PC-9 (cell line): ENCODE measurements at regions not wholly inside any gene's neighbourhood (a gene's known extent, or its start where the extent isn't known, plus 50 kb on each side); places are given as distances from the start of the nearest gene placed in this dataset.

Source experiments
- BruUV-seq: library from RNA; stranded (reverse); fragments of 400-500 nt; replicated peaks from 2 replicates; lab custom pipeline; 2021; lab: Mats Ljungman, UMichigan
- CTCF ChIA-PET: fragments of 300-600 bp; sonication (Branson Sonifier 250); formaldehyde crosslinking; loops from one replicate; lab custom pipeline; 2022; ENCODE audit warnings: antibody characterized with exemption; lab: Charles Lee
- POLR2A ChIA-PET: fragments of 300-600 bp; sonication (Branson Sonifier 250); formaldehyde crosslinking; loops from one replicate; lab custom pipeline; 2022; ENCODE audit warnings: antibody characterized with exemption; ENCODE audit not compliant: unreplicated experiment; lab: Charles Lee
- DNase-seq, 2 experiments: peaks; one replicate each; pipeline versions ENCODE4 v3.0.0 to v3.0.0-alpha.2; 2015 to 2022; ENCODE audit warnings: mixed read lengths in 1 of 2
- H2AFZ ChIP-seq: fragments of 200-600 bp; sonication (generic); 2 replicates; pipeline ENCODE4 v1.8.1; 2017; ENCODE audit warnings: antibody characterized with exemption
- H3F3A ChIP-seq: fragments of 200-600 bp; sonication (generic); 2 replicates; pipeline ENCODE4 v1.8.1; 2017; ENCODE audit warnings: antibody characterized with exemption, mild to moderate bottlenecking, low read depth; ENCODE audit not compliant: insufficient read depth
- H3K27ac ChIP-seq: fragments of 200-600 bp; sonication (generic); 2 replicates; pipeline ENCODE4 v1.6.1; 2016; ENCODE audit warnings: mixed run types
- H3K27me3 ChIP-seq: fragments of 200-600 bp; sonication (generic); 2 replicates; pipeline ENCODE4 v1.6.1; 2016; ENCODE audit warnings: low read depth, mixed run types; ENCODE audit not compliant: insufficient read depth
- H3K36me3 ChIP-seq: fragments of 200-600 bp; sonication (generic); 2 replicates; pipeline ENCODE4 v1.6.1; 2016; ENCODE audit warnings: low read depth, mixed run types
- H3K4me1 ChIP-seq: fragments of 200-600 bp; sonication (generic); replicated peaks from 2 replicates; pipeline ENCODE4 v1.6.1; 2016; ENCODE audit warnings: mixed run types; ENCODE audit not compliant: insufficient read depth
- H3K4me2 ChIP-seq: fragments of 200-600 bp; sonication (generic); 2 replicates; pipeline ENCODE4 v1.6.1; 2017; ENCODE audit warnings: mixed run types
- H3K4me3 ChIP-seq: fragments of 200-600 bp; sonication (generic); 2 replicates; pipeline ENCODE4 v1.6.1; 2016; ENCODE audit warnings: mixed run types
- H3K79me2 ChIP-seq: fragments of 200-600 bp; sonication (generic); 2 replicates; pipeline ENCODE4 v1.6.1; 2017; ENCODE audit warnings: low read depth, mixed run types
- H3K9me2 ChIP-seq: fragments of 200-600 bp; sonication (generic); 2 replicates; pipeline ENCODE4 v1.8.1; 2017; ENCODE audit warnings: mild to moderate bottlenecking; ENCODE audit not compliant: insufficient read depth
- H3K9me3 ChIP-seq: fragments of 200-600 bp; sonication (generic); 2 replicates; pipeline ENCODE4 v1.8.1; 2016; ENCODE audit warnings: low read depth; ENCODE audit not compliant: insufficient read depth
- H4K20me1 ChIP-seq: fragments of 200-600 bp; sonication (generic); 2 replicates; pipeline ENCODE4 v1.8.1; 2017; ENCODE audit not compliant: insufficient read depth
- CTCF ChIP-seq: fragments of 200-600 bp; sonication (generic); conservative IDR thresholded peaks from 2 replicates; pipeline ENCODE4 v1.6.1; 2017; ENCODE audit warnings: mixed run types, antibody characterized with exemption, mild to moderate bottlenecking, moderate library complexity
- EZH2 ChIP-seq: fragments of 200-600 bp; sonication (generic); IDR thresholded peaks from 2 replicates; pipeline ENCODE4 v1.8.0; 2017; ENCODE audit warnings: antibody characterized with exemption, low read depth
- intact Hi-C: fragments of 100-400 bp; cut with micrococcal nuclease; formaldehyde crosslinking; loops from one replicate; pipeline ENCODE4 v1.10.0; 2022; ENCODE audit not compliant: unreplicated experiment

GRCh38 chr9:13721481-13722235 is 442.2 kb upstream of the MPDZ start:
- Histone ChIP-seq H3K4me3 (no peak overlapping the region), H3K36me3 (no peaks in the 10 kb centered on the region), H3K9me3 (no peaks in the 10 kb centered on the region), H3K79me2 (no peaks in the 10 kb centered on the region), H3K27ac (no peak overlapping the region), H3K4me1 (peaks cover 22% of the 10 kb centered on the region), H3K4me2 (no peak overlapping the region), H2AFZ (no peak overlapping the region), H3K9me2 (no peaks in the 10 kb centered on the region), H3F3A (peaks cover 17% of the 10 kb centered on the region; the same call in 1 of the 2 replicates), H3K27me3 (no peaks in the 10 kb centered on the region), H4K20me1 (no peaks in the 10 kb centered on the region)
- no TSS peak for BruUV-seq
- intact Hi-C loops, result no loop called here
- CTCF ChIA-PET, result no interaction called here
- no peak for DNase-seq
- POLR2A ChIA-PET, result interaction anchor here (0.7 kb wide), 1 partner anchor 306 kb away, joined by 8 read pairs; no protein-coding TSS in a partner anchor
- TF ChIP-seq EZH2 (no peak), CTCF (no peak)

DNA sequence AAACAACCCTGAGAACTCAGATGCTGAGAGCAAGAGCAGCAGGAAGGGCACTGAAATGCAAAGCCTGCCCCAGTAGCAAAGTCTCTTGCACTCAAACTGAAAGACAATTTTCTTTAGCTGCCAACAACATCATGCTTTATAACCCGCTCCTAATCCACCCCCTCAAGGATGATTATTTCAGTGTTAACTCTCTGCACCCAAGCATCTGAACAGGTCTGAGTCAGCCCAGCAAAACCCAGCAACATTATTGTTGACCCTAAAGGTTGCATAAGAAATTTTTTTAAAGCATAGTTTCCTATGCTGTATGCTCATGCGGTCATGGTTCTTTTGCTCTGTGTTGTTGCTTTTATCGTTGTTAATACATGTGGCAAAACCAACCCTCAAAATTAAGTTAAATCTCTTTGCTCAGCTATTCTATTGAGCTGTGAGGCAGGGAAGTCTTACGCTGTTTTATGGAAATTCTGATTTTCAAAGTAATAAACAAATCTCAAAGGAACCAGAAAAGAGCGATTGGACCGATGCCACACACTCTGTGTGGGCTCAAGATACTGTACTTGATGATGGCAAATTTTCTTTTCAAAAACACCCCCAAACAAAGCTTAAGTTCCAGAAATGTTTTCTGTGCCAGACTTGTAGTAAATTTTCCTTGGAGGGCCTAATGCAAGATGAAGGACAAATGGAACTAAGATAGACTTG is 440.6 kb upstream of the MPDZ start:
- no peak for DNase-seq
- Histone ChIP-seq H3K36me3 (no peaks in the 10 kb centered on the region), H3K4me2 (no peak overlapping the region), H3K79me2 (no peaks in the 10 kb centered on the region), H3K9me2 (no peaks in the 10 kb centered on the region), H3K4me1 (peaks cover 22% of the 10 kb centered on the region), H3K27ac (no peak overlapping the region), H3K4me3 (no peak overlapping the region), H3K9me3 (no peaks in the 10 kb centered on the region), H3F3A (peaks cover 17% of the 10 kb centered on the region; the same call in 1 of the 2 replicates), H2AFZ (no peak overlapping the region), H3K27me3 (no peaks in the 10 kb centered on the region), H4K20me1 (no peaks in the 10 kb centered on the region)
- no TSS peak for BruUV-seq
- ChIA-PET CTCF (no interaction called here), POLR2A (no interaction called here)
- intact Hi-C loops, result no loop called here
- no peak for TF ChIP-seq EZH2
- no peak for TF ChIP-seq CTCF

- intact Hi-C loops, result no loop called here
- Histone ChIP-seq H3K79me2 (no peaks in the 10 kb centered on the region), H3K9me2 (no peaks in the 10 kb centered on the region), H3K36me3 (no peaks in the 10 kb centered on the region), H3K4me3 (no peak overlapping the region), H3K9me3 (no peaks in the 10 kb centered on the region), H4K20me1 (no peaks in the 10 kb centered on the region), H2AFZ (no peak overlapping the region), H3K27me3 (no peaks in the 10 kb centered on the region), H3K27ac (no peak overlapping the region), H3F3A (peaks cover 17% of the 10 kb centered on the region; the same call in 1 of the 2 replicates), H3K4me2 (no peak overlapping the region), H3K4me1 (peaks cover 22% of the 10 kb centered on the region)
- ChIA-PET POLR2A (no interaction called here), CTCF (no interaction called here)
- TF ChIP-seq CTCF, result no peak
- no peak for TF ChIP-seq EZH2
- DNase-seq, result no peak
- BruUV-seq, result no TSS peak
Observed at GRCh38 chr9:13719446-13719845, 440.0 kb upstream of the MPDZ start.
